Activated naive CD8-positive, alpha-beta T cell treated with anti-CD3 and anti-CD28 coated beads for 36 hours (primary cell): ENCODE measurements at regions not wholly inside any gene's neighbourhood (a gene's known extent, or its start where the extent isn't known, plus 50 kb on each side); places are given as distances from the start of the nearest gene placed in this dataset.
A peak's percentile ranks its signal among the peaks of the same experiment; 100 is the strongest.

Experiments used
- DNase-seq: peaks from one replicate; pipeline ENCODE4 v3.0.0; 2021
- H3K27ac Mint-ChIP-seq: one replicate; pipeline ENCODE4 v1.8.0; 2022; ENCODE audit warnings: mild to moderate bottlenecking, moderate library complexity, mixed read lengths
- H3K27me3 Mint-ChIP-seq: one replicate; pipeline ENCODE4 v1.8.0; 2022; ENCODE audit warnings: mild to moderate bottlenecking, mixed read lengths
- H3K36me3 Mint-ChIP-seq: one replicate; pipeline ENCODE4 v1.8.0; 2021; ENCODE audit warnings: mild to moderate bottlenecking, mixed read lengths
- H3K4me1 Mint-ChIP-seq: one replicate; pipeline ENCODE4 v1.8.0; 2021; ENCODE audit warnings: mixed read lengths
- H3K4me3 Mint-ChIP-seq: one replicate; pipeline ENCODE4 v1.8.0; 2022; ENCODE audit warnings: mild to moderate bottlenecking, moderate library complexity, mixed read lengths
- H3K9me3 Mint-ChIP-seq: one replicate; pipeline ENCODE4 v1.8.0; 2022; ENCODE audit warnings: mixed read lengths

DNA sequence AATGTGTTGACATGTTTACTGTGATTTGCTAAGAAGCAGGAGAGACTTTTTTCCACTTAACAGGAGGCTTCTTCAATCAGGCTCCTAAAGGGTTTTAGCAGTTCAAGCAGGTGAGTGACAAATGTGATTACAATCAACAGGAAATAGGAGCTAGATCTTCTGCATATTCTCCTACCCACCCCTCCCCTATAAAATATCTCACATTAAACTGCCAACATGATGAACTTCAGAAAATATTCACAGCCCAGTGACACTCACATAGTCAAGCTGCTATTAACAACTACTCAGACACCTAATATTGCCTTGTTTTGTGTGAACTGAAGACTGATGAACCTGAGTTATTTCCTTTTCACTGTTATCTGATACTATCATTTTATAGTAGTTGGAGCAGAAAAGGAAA is 55.9 kb upstream of the ANTXR2 start:
- Mint-ChIP-seq H3K27ac (no peak overlapping the region), H3K4me3 (no peak overlapping the region), H3K4me1 (peaks cover 47% of the 10 kb centered on the region), H3K9me3 (no peaks in the 10 kb centered on the region), H3K27me3 (no peaks in the 10 kb centered on the region), H3K36me3 (no peaks in the 10 kb centered on the region)
- no peak for DNase-seq

DNA sequence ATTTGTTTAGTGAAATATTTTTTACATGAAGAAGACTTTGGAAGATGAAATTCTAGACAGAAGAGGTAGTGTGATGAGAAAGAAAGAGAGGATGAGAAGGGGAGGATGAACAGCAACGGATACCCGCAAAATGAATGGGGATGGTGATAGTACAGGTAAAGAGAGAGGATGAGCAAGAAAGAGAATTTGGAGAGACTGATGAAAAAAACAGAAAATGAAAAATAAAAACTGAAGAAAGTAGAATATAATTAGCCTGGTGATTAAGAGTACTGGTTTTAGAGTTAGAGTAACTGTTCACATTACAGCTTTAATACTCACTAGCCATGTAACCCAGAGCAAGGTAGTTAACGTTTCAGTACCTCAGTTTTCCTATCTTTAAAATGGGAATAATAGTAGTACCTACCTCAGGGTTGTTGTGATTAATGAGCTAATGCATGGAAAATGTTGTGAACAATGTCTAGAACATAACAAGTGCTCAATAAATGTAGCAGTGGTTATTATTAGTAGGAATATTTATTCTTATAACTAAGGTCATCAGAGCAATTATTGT is 54.9 kb upstream of the ANTXR2 start:
- no peaks in the 10 kb centered on the region for H3K36me3 Mint-ChIP-seq
- DNase-seq = no peak
- peaks cover 50% of the 10 kb centered on the region for H3K4me1 Mint-ChIP-seq
- H3K4me3 Mint-ChIP-seq = no peak overlapping the region
- no peaks in the 10 kb centered on the region for H3K9me3 Mint-ChIP-seq
- H3K27ac Mint-ChIP-seq = peak overlapping the region; percentile 64
- H3K27me3 Mint-ChIP-seq = no peaks in the 10 kb centered on the region

DNA sequence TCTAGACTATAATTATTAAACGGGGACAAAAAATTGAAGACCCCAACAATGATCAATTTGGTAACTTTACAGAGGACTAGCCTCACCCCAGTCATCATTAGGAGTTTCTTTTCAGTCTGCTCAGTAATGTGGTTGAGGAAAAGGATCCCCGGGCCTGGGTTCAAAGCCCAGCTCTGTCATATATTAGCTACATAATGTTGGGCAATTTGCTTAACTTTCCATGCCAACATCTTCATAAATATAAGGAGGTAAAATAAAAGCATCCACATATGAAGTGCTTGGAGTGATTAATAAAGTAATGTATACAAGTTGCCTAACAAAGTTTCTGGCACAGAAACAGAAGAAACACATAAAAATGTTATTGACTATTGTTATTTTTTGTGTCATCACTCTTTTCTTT is 53.4 kb upstream of the ANTXR2 start:
- Mint-ChIP-seq H3K9me3 (no peaks in the 10 kb centered on the region), H3K36me3 (no peaks in the 10 kb centered on the region), H3K4me3 (peak overlapping the region; percentile 55), H3K27ac (peak overlapping the region; percentile 85), H3K27me3 (no peaks in the 10 kb centered on the region), H3K4me1 (peaks cover 50% of the 10 kb centered on the region)
- no peak for DNase-seq

DNA sequence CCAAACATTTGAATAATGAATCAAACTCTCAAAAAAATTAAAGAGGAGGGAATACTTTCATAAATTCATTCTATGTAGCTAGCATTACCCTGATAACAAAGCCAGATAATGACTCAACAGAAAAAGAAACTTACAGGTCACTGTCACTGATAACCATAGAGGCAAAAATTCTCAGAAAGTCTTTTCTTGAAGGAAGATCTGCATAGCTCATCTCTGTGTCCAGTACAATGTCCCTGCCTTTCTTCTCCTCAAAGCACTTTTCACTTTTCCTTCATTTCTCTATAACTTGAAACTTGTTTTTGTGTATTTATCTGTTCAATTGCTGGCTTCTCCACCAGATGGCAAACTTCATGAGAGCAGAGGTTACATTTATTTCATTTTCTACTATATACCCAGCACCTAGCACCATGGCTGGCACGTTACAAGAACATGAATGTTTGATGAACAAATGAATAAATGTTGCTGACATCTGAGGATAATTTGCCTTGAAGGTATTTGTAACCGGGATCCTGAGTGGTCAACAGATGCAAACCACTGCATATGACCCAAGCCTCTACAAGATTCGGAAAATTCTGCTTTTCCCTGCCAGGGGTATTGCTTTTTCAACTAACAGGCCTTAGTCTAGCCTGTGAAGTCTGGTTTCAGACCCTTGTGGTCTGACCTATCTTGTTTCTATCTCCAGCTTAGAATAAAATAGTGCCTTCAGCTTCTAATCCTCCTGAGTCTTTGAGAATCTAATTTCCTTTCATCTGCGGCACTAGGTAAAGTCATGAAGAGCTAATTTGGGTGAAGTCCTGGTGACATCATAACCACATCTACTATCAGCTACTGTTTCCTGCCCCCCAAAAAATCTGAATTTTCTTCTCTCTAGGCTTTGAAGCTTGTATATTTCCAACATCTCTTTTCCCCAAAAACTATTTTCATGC is 52.5 kb upstream of the ANTXR2 start:
- H3K36me3 Mint-ChIP-seq = no peaks in the 10 kb centered on the region
- DNase-seq = peak; percentile 21
- H3K9me3 Mint-ChIP-seq = no peaks in the 10 kb centered on the region
- H3K27ac Mint-ChIP-seq = peak overlapping the region; percentile 85
- peak overlapping the region; percentile 55 for H3K4me3 Mint-ChIP-seq
- peaks cover 50% of the 10 kb centered on the region for H3K4me1 Mint-ChIP-seq
- no peaks in the 10 kb centered on the region for H3K27me3 Mint-ChIP-seq

DNA sequence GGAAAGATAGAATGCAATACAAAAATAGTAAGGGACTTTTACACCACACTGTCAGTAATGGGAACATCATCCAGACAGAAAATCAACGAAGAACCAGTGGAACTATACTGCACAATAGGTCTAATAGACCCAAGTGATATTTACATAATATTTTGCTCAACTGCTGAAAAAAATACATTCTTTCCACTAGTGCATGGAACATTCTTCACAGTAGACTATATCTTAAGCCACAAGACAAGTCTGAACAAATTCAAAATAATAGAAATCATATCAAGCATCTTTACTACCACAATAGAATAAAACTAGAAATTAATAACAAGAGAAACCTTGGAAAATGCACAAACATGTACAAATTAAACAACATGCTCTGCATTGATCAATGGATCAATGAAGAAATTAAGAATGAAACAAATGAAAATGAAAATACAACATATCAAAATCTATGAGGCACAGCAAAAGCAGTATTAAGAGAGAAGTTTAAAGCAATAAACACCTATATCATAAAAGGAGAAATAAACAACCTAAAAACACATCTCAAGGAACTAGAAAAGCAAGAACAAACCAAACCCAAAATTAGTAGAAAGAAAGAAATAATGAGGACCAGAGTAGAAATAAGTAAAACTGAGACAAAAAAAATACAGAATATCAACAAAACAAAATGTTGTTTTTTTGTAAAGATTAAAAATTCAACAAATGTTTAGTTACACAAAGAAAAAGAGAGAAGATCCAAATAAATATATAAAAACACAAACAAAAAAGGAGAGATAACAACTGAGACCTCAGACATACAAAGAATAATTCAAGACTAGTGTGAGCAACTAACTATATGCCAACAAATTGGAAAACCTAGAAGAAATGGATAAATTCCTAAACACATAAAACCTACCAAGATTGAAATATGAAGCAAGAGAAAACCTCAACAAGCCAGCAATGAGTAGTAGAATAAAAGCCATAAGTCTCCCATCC is 51.5 kb upstream of the ANTXR2 start:
- no peak for DNase-seq
- peaks cover 50% of the 10 kb centered on the region for H3K4me1 Mint-ChIP-seq
- no peaks in the 10 kb centered on the region for H3K27me3 Mint-ChIP-seq
- no peaks in the 10 kb centered on the region for H3K9me3 Mint-ChIP-seq
- no peaks in the 10 kb centered on the region for H3K36me3 Mint-ChIP-seq
- H3K4me3 Mint-ChIP-seq = peak overlapping the region; percentile 55
- peak overlapping the region; percentile 85 for H3K27ac Mint-ChIP-seq
